ENCODE measurements at regions not wholly inside any gene's neighbourhood (a gene's known extent, or its start where the extent isn't known, plus 50 kb on each side); places are given as distances from the start of the nearest gene placed in this dataset.

- Histone ChIP-seq H3K4me3 (no peak overlapping the region), H3K36me3 (no peaks in the 10 kb centered on the region), H3K27me3 (no peaks in the 10 kb centered on the region), H3K9me3 (no peaks in the 10 kb centered on the region), H3K4me1 (no peaks in the 10 kb centered on the region), H3K27ac (no peak overlapping the region)
- ATAC-seq (peak; percentile 45), DNase-seq (peak in 1 of 4 donors; percentile 7)
- TF ChIP-seq, protein P1, sequence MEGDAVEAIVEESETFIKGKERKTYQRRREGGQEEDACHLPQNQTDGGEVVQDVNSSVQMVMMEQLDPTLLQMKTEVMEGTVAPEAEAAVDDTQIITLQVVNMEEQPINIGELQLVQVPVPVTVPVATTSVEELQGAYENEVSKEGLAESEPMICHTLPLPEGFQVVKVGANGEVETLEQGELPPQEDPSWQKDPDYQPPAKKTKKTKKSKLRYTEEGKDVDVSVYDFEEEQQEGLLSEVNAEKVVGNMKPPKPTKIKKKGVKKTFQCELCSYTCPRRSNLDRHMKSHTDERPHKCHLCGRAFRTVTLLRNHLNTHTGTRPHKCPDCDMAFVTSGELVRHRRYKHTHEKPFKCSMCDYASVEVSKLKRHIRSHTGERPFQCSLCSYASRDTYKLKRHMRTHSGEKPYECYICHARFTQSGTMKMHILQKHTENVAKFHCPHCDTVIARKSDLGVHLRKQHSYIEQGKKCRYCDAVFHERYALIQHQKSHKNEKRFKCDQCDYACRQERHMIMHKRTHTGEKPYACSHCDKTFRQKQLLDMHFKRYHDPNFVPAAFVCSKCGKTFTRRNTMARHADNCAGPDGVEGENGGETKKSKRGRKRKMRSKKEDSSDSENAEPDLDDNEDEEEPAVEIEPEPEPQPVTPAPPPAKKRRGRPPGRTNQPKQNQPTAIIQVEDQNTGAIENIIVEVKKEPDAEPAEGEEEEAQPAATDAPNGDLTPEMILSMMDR (IDR thresholded peaks at IDR 0.05), result no peak
- intact Hi-C loops (cut with DNase I), result no loop called here
These were observed 262.1 kb downstream of the IGSF11 start for GRCh38 chr3:118772547-118773011.

GRCh38 chr3:118775021-118775420 is 259.6 kb downstream of the IGSF11 start:
- H3K4me1 ChIP-seq, result no peaks in the 10 kb centered on the region
- DNase-seq (no peak), ATAC-seq (no peak)
- TF ChIP-seq, protein P1 (IDR thresholded peaks at IDR 0.05), result no peak
- H3K27ac ChIP-seq, result no peak overlapping the region
- no peaks in the 10 kb centered on the region for H3K27me3 ChIP-seq
- H3K9me3 ChIP-seq, result no peaks in the 10 kb centered on the region
- no peaks in the 10 kb centered on the region for H3K36me3 ChIP-seq
- no peak overlapping the region for H3K4me3 ChIP-seq
- intact Hi-C loops (cut with DNase I), result no loop called here

- no peak for ATAC-seq
- no peaks in the 10 kb centered on the region for H3K27me3 ChIP-seq
- H3K4me1 ChIP-seq, result no peaks in the 10 kb centered on the region
- no peaks in the 10 kb centered on the region for H3K9me3 ChIP-seq
- no peak for DNase-seq
- TF ChIP-seq, protein P1 (IDR thresholded peaks at IDR 0.05), result no peak
- no peaks in the 10 kb centered on the region for H3K36me3 ChIP-seq
- H3K27ac ChIP-seq, result no peak overlapping the region
- no peak overlapping the region for H3K4me3 ChIP-seq
- intact Hi-C loops (cut with DNase I), result no loop called here
These were observed 256.4 kb downstream of the IGSF11 start for GRCh38 chr3:118778201-118778600.

DNA sequence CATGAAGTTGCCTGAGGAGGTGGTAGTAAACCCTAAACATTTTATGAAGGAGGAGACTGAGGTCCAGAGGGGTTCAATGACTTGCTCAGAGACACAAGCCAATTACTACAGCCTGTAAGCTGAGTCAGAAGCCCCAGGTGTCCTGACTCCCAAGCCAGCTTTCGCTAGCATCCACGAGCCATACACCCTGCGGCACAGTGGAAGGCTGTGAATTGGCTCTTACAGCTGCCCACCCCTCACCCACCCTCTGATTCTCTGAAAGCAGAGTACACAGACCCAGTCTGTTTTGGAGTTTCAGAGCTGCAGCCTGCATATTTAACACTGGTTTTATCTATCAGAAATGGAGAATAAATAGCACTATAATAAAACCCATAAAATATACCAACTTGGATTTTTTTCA is 253.4 kb downstream of the IGSF11 start:
- H3K27ac ChIP-seq, result no peak overlapping the region
- H3K36me3 ChIP-seq, result no peaks in the 10 kb centered on the region
- no peak overlapping the region for H3K4me3 ChIP-seq
- no peaks in the 10 kb centered on the region for H3K27me3 ChIP-seq
- intact Hi-C loops (cut with DNase I), result no loop called here
- TF ChIP-seq, protein P1 (IDR thresholded peaks at IDR 0.05), result no peak
- H3K9me3 ChIP-seq, result no peaks in the 10 kb centered on the region
- no peaks in the 10 kb centered on the region for H3K4me1 ChIP-seq
- ATAC-seq (no peak), DNase-seq (no peak)

DNA sequence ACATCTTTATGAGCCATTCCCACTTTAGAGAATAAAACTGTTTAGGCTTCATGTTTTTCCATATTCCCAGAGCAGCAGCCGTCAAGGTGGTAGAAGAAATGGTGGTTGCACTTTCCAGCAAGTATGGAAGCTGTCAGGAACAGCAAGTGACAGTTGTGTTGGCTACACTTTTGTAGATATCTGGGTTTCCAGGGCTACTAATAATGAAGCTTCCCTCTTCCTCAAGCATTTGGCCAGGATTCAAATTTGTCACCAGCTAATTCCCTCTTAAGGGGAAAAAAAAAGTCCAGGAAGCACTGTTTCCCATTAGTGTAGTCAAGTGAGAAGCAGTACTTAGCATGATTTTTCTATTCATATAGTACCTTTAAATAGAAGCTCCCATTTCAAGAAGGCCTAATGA is 252.8 kb downstream of the IGSF11 start:
- ATAC-seq (no peak), DNase-seq (peak in 2 of 4 donors; percentile 67 to 75)
- TF ChIP-seq, protein P1 (IDR thresholded peaks at IDR 0.05), result no peak
- H3K36me3 ChIP-seq, result no peaks in the 10 kb centered on the region
- intact Hi-C loops (cut with DNase I), result no loop called here
- H3K9me3 ChIP-seq, result no peaks in the 10 kb centered on the region
- H3K27me3 ChIP-seq, result no peaks in the 10 kb centered on the region
- no peak overlapping the region for H3K4me3 ChIP-seq
- H3K4me1 ChIP-seq, result no peaks in the 10 kb centered on the region
- H3K27ac ChIP-seq, result no peak overlapping the region
